8988T (cell line): ENCODE measurements at regions not wholly inside any gene's neighbourhood (a gene's known extent, or its start where the extent isn't known, plus 50 kb on each side); places are given as distances from the start of the nearest gene placed in this dataset.
"Not testable (repeated sequence)": the region's sequence is repeated elsewhere in the genome, so short reads cannot be mapped to it uniquely, and the experiment has no call there.

Experiments
- DNase-seq: peaks from one replicate; pipeline ENCODE4 v3.0.0; 2011

GRCh38 chr6:144360401-144360800 is 75.3 kb downstream of the UTRN start:
- DNase-seq = no peak

GRCh38 chr6:144361016-144361415 is 75.9 kb downstream of the UTRN start:
- DNase-seq = no peak

- DNase-seq = no peak
Observed at GRCh38 chr6:144362042-144363018, 77.2 kb downstream of the UTRN start.

GRCh38 chr6:144364208-144364720 is 79.1 kb downstream of the UTRN start:
- no peak for DNase-seq

DNA sequence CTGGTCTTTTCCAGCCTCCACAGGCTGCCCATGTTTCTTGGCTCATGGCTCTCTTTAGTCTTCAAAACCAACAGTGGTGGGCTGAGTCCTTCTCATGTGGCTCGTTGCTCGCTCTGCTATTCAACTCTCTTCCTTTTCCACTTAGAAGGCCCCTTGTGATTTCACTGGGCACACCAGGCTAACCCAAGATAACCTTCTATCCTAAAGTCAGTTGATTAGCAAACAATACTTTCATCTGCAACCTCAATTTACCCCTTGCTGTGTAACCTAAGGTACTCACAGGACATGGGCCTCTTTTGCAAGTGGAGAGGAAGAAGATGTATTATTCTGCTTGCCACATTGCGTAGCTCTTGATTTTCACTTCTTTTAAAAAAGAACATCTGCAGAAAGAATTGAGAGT is 79.6 kb downstream of the UTRN start:
- DNase-seq = no peak

DNA sequence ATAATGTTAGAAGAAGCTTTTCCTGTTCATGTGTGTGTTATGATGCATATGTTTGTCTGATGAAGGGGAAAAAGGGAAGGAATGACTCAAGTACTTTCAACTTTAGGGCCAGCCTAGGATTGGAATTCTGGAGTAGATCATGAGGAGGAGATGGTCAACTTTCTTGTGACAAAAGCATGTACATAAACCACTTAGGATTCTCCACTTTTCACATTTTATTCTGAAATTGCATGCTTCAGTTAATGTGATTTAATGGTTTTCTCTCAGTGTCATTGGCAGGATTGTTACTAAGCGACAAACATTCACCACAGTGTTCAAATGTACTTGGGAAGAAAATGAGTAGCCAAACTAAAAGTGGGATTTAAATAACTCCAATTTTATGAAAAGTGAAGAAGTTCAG is 80.1 kb downstream of the UTRN start:
- DNase-seq = no peak

DNA sequence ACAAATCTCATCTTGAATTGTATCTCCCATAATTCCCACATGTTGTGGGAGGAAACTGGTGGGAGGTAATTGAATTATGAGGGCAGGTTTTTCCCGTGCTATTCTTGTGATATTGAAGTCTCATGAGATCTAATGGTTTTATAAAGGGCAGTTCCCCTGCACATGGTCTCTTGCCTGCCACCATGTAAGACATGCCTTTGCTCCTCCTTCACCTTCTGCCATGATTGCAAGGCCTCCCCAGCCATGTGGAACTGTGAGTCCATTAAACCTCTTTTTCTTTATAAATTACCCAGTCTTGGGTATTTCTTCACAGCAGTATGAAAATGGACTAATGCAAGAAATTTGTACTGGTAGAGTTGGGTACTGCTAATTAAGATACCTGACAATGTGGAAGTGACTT is 84.6 kb downstream of the UTRN start:
- DNase-seq = not testable (repeated sequence)

- no peak for DNase-seq
Observed at GRCh38 chr6:144372116-144372515, 87.0 kb downstream of the UTRN start.

DNA sequence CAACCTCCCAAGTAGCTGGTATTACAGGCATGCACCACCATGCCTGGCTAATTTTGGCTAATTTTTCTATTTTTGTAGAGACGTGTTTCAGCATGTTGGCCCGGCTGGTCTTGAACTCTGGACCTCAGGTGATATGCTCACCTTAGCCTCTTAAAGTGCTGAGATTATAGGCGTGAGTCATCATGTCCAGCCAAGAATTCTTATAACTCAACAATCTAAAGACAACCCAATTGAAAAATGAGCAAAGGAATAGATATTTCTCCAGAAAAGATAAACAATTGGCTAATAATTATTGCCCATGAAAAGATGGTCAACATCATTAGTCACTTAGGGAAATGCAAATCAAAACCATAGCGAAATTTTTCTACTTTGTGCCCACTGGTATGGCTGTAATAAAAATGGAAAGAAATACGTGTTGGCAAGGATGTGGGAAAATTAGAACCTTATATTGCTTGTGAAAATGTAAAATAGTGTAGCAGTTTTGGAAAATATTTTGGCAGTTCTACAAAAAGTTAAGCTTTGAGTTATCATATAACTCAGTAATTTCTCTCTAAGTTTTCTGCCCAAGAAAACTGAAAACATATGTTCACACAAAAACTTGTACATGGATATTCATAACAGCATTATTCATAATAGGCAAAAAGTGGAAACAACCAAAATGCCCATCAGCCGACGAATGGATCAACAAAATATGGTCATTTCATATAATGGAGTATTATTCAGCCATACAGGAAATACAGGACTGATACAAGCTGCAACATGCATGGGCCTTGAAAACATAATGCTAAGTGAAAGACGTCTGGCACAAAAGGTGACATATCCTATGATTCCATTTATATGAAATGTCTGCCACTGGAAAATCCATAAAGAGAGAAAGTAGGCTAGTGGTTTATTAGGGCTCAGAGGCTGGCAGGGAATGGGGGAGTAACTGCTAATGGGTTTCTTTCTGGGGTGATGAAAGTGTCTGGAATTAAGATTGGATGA is 87.8 kb downstream of the UTRN start:
- DNase-seq = no peak

GRCh38 chr6:144374525-144374924 is 89.4 kb downstream of the UTRN start:
- not testable (repeated sequence) for DNase-seq

- DNase-seq = no peak
Observed at GRCh38 chr6:144377586-144378210, 92.6 kb downstream of the UTRN start.

- DNase-seq = no peak
Observed at GRCh38 chr6:144378437-144378836, 93.3 kb downstream of the UTRN start.

DNA sequence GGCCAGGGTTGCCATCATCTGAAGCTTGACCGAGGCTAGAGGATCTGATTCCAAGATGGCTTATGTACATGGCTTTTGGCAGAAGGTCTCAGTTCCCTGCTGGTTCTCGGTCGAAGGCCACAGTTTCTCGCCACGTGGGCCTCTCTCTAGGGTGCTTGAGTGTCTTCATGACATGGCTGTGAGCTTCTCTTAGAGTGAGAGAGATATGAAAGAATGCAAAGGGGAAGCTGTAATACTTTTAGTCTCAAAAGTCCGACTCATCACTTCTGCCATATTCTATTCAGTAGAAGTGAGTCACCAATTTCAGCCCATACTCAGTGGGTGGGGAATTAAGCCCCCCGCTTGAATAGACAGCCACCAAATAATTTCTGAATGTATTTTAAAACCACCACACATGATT is 94.2 kb downstream of the UTRN start:
- no peak for DNase-seq

- DNase-seq = not testable (repeated sequence)
Observed at GRCh38 chr6:144381499-144381898, 96.4 kb downstream of the UTRN start.

- DNase-seq = no peak
Observed at GRCh38 chr6:144383336-144383735, 98.2 kb downstream of the UTRN start.

GRCh38 chr6:144384427-144384826 is 99.3 kb downstream of the UTRN start:
- DNase-seq = no peak

GRCh38 chr6:144389474-144389873 is 104.3 kb downstream of the UTRN start:
- not testable (repeated sequence) for DNase-seq

DNA sequence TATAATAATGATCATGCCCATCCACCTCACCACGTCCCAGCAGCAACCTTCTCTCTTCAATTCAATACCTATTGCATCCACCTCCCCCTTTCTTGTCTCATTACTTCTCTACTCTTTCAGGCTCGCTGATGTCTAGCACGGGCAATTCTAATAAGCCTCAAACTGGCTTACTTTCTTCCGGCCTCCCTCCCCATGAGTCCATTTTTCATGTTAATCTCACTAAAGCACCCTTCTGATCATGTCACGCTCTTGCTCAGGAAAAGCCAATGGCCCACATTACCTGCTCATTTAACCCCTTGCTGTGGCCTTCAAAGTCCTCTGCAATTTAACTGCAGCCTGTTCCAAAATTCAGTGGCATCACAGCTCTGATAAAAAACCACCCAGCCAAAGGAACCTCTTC is 105.1 kb downstream of the UTRN start:
- no peak for DNase-seq

- DNase-seq = no peak
Observed at GRCh38 chr6:144390886-144391285, 105.8 kb downstream of the UTRN start.

DNA sequence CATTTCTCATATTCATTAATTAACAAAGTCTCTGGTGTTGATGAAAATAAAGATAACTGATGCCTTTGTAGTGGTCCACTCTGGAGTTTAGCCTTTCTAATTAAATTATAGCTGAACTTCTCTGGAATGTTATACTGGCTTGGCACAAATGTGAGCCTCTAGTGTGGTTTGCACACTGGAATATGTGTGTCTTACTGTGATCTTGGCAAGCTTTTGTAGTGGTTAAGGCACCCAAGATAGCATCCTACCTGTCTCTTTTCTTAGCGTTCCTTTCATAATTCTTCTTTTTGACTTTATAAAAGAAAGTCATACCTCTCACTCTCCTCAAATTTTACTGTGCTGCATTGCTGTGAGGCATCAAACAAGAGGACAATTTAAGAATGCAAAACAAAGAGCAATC is 107.4 kb downstream of the UTRN start:
- no peak for DNase-seq

DNA sequence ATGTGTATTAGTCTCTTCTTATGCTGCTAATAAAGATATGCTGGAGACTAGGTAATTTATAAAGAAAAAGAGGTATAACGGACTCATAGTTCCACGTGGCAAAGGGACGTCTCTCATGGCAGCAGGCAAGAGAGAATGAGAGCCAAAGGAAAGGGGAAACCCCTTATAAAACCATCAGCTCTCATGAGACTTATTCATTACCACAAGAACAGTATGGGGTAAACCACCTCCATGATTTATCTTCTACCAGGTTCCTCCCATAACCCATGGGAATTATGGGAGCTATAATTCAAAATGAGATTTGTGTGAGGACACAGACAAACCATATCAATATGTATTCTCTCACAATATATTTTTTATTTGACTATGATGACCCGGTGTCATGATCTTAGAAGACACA is 109.1 kb downstream of the UTRN start:
- no peak for DNase-seq

GRCh38 chr6:144395014-144395413 is 109.9 kb downstream of the UTRN start:
- DNase-seq = no peak

DNA sequence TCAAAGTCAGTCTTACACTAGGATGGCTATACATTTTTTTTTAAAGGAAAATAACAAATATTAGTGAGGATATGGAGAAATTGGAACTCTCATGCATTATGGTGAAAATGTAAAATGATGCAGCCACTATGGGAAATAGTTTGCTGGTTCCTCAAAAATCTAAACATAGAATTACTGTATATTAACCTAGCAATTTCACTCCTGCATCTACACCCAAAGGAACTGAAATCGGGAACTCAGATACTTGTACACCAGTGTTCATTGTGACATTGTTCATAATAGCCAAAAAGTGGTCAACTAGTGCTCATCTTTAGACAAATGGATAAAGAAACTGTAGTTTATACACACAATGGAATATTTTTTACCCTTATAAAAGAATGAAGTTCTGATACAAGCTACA is 110.7 kb downstream of the UTRN start:
- no peak for DNase-seq
